ENCODE measurements at regions not wholly inside any gene's neighbourhood (a gene's known extent, or its start where the extent isn't known, plus 50 kb on each side); places are given as distances from the start of the nearest gene placed in this dataset.

DNA sequence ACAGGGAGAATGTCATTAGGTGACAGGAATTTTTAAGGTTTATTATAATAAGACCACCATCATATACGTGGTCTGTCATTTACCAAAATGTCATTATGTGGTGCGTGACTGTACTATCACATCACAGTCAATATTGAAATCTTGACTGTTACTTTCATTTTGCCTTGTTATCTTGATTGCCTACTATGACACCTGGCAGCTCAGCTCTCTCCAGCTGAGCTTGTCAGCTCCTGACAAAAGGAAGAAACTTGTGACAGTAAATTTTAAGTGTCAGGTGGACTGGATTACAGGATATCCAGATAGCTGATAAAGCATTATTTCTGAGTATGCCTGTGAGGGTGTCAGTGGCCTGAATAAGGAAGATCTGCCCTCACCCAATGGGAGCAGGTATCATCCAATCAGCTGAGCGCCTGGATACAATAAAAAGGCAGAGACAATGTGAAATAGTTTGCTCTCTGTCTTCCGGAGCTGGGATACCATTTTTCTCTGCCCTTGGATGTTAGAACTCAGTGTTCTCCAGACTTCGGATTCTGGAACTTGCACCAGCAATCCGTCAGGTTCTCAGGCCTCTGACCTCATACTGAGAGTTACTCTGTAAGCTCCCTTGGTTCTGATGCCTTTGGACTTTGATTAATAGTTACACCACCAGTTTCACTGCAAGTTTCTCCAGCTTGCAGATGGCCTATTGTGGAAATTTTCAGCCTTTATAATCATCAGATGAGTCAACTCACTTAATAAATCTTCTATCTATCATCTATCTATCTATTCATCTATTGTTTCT, 1454.7 kb upstream of the IGFBP7 start:
- Mint-ChIP-seq H3K36me3 (ENCODE audit: low read depth) (no peaks in the 10 kb centered on the region), H3K4me1 (ENCODE audit: low read depth) (no peaks in the 10 kb centered on the region), H3K27ac (no peak overlapping the region), H3K27me3 (no peaks in the 10 kb centered on the region), H3K4me3 (no peak overlapping the region), H3K9me3 (peaks cover 11% of the 10 kb centered on the region)
- intact Hi-C loops (cut with micrococcal nuclease) = no loop called here

DNA sequence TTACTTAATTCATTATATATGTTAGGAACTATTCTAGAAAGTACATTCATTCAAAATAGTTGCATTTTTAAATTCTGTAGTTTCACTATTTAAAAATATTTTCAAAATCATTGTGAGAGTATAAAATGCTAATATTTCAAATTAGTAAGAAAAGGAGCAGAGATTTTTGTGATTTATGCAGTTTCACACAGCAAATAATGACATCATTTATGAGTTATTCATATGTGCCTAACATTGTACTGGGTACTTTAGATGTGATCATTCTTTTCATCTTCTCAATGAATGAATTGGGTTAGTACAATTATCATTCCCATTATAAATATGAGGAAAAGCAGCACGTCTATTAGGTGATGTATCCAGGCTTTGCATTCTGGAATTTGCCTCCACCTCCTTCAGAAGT, 1451.0 kb upstream of the IGFBP7 start:
- no peaks in the 10 kb centered on the region for H3K27me3 Mint-ChIP-seq
- H3K27ac Mint-ChIP-seq = no peak overlapping the region
- intact Hi-C loops (cut with micrococcal nuclease) = no loop called here
- peaks cover 10% of the 10 kb centered on the region for H3K9me3 Mint-ChIP-seq
- no peak overlapping the region for H3K4me3 Mint-ChIP-seq
- H3K4me1 Mint-ChIP-seq (ENCODE audit: low read depth) = no peaks in the 10 kb centered on the region
- no peaks in the 10 kb centered on the region for H3K36me3 Mint-ChIP-seq (ENCODE audit: low read depth)

DNA sequence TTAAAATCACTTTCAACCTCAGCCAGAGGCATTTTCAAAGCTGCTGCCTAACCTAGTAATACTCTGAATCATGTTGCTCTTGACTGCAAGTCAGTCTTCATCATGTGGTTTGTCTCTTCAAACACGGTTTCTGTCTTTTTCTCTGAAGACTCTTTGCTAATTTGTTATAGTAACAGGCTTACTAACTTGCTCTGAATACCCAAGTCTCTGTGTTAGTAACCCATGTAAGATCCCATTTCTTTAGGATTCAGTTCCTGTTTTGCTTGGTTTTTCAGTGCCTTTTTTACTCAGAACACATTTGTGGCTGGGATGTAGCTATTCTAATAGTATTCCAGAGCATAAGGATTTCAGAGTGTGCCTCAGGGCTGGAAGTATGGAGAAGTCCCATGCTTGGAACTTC, 1450.6 kb upstream of the IGFBP7 start:
- intact Hi-C loops (cut with micrococcal nuclease) = no loop called here
- no peaks in the 10 kb centered on the region for H3K27me3 Mint-ChIP-seq
- H3K4me3 Mint-ChIP-seq = no peak overlapping the region
- H3K4me1 Mint-ChIP-seq (ENCODE audit: low read depth) = no peaks in the 10 kb centered on the region
- no peaks in the 10 kb centered on the region for H3K36me3 Mint-ChIP-seq (ENCODE audit: low read depth)
- H3K9me3 Mint-ChIP-seq = peaks cover 6% of the 10 kb centered on the region
- no peak overlapping the region for H3K27ac Mint-ChIP-seq

DNA sequence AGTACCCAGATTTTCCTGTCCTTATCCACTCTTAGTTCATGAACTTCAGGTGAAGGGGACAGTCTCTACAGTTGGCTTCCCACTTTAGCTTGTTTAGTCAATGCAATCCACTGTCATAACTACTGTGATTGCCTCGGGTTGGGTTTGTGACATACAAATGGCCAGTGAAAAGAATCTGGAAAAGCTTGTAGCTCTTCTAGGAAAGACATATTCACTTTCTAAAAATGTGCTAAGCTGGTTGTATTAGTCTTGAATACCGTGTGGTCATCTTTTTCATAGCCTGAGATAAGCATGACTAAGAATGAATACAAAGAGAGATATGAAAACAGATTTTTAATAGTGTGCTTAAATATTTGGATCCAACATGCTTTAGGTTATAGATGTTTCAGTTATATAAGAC, 1443.5 kb upstream of the IGFBP7 start:
- Mint-ChIP-seq H3K27ac (no peak overlapping the region), H3K4me1 (ENCODE audit: low read depth) (no peaks in the 10 kb centered on the region), H3K4me3 (no peak overlapping the region), H3K9me3 (no peaks in the 10 kb centered on the region), H3K27me3 (no peaks in the 10 kb centered on the region), H3K36me3 (ENCODE audit: low read depth) (no peaks in the 10 kb centered on the region)
- intact Hi-C loops (cut with micrococcal nuclease) = no loop called here

DNA sequence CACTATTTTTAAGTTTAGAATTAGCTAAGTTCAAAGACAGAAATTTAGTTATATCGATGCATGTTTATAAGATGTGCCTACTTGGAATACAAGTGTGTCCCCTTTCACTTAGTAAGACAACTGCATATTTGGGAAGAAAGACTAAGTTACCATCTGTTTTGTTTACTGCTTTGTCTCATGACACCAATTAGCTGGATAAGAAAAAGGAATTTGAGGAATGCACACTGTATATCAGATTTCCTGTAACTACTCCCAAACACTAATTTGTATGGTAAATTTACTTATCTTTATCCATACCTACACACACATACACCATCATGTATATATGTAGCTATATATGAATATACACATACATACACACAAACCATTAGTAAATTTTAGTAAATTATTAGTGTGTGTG, 1442.8 kb upstream of the IGFBP7 start:
- intact Hi-C loops (cut with micrococcal nuclease) = no loop called here

DNA sequence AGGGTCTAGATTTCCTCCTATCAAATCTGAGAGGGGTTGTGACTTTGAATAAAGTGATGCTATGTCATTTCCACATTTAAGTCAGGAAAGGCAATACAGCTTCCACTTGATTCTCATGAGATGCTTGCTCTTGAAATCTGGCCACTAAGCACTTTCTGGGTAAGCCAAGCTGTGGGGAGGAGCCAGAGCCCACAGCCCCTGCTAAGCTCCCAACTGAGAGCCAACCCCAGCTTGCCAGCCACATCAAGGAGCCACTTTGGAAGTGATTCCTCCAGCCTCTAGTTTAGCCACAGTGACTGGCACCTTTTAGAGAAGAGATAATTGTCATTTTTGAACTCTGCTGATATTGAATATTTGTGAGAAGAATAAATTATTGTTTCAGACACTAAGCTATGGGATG, 1441.5 kb upstream of the IGFBP7 start:
- H3K36me3 Mint-ChIP-seq (ENCODE audit: low read depth) = no peaks in the 10 kb centered on the region
- H3K27me3 Mint-ChIP-seq = no peaks in the 10 kb centered on the region
- no peaks in the 10 kb centered on the region for H3K4me1 Mint-ChIP-seq (ENCODE audit: low read depth)
- no peak overlapping the region for H3K4me3 Mint-ChIP-seq
- intact Hi-C loops (cut with micrococcal nuclease) = no loop called here
- H3K9me3 Mint-ChIP-seq = no peaks in the 10 kb centered on the region
- no peak overlapping the region for H3K27ac Mint-ChIP-seq

More for the DNA sequence above, 1442.8 kb upstream of the IGFBP7 start:
- H3K27ac Mint-ChIP-seq = no peak overlapping the region
- H3K4me1 Mint-ChIP-seq (ENCODE audit: low read depth) = no peaks in the 10 kb centered on the region
- H3K36me3 Mint-ChIP-seq (ENCODE audit: low read depth) = no peaks in the 10 kb centered on the region
- no peaks in the 10 kb centered on the region for H3K9me3 Mint-ChIP-seq
- H3K4me3 Mint-ChIP-seq = no peak overlapping the region
- H3K27me3 Mint-ChIP-seq = no peaks in the 10 kb centered on the region

DNA sequence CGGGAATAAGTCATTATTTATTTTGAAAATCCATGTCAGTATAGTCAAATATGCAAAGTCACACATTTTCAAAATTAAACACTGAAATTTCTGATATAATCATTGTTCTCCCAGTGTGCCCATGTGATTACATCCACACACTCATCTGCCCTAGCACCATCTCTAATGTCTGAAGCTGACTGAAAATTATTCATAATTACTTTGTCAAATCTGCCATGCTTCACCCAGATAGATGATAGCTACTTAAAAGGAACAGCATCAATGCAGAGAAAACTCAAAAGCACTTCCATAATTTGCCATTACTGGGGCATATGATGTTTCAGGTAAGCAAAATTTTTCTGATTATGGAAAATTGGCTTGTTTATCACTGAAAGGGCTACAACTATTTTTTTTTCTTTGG, 1433.3 kb upstream of the IGFBP7 start:
- no peak overlapping the region for H3K4me3 Mint-ChIP-seq
- peaks cover 9% of the 10 kb centered on the region for H3K9me3 Mint-ChIP-seq

DNA sequence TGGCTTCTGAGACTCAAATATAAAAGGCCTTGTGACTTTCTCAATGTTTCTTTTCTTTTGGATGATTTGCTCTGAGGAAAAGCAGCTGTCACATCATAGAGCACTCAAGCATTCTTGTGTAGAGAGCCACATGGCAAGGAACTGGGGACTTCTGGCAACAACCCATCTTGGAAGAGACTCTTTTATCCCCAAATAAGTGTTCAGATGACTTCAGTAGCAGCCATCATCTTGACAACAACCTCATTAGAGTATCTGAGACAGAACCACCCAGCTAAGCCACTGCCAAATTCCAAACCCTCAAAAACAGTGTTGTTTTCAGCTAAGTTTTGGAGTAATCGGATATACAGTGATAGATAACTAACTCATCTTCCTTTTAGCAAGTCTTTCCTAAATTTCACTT, 1431.7 kb upstream of the IGFBP7 start:
- H3K4me3 Mint-ChIP-seq = no peak overlapping the region
- intact Hi-C loops (cut with micrococcal nuclease) = no loop called here
- H3K27ac Mint-ChIP-seq = no peak overlapping the region
- no peaks in the 10 kb centered on the region for H3K4me1 Mint-ChIP-seq (ENCODE audit: low read depth)
- no peaks in the 10 kb centered on the region for H3K36me3 Mint-ChIP-seq (ENCODE audit: low read depth)
- peaks cover 9% of the 10 kb centered on the region for H3K9me3 Mint-ChIP-seq
- no peaks in the 10 kb centered on the region for H3K27me3 Mint-ChIP-seq

More for the DNA sequence above, 1433.3 kb upstream of the IGFBP7 start:
- intact Hi-C loops (cut with micrococcal nuclease) = no loop called here
- H3K27me3 Mint-ChIP-seq = no peaks in the 10 kb centered on the region
- H3K36me3 Mint-ChIP-seq (ENCODE audit: low read depth) = no peaks in the 10 kb centered on the region
- no peaks in the 10 kb centered on the region for H3K4me1 Mint-ChIP-seq (ENCODE audit: low read depth)
- H3K27ac Mint-ChIP-seq = no peak overlapping the region

DNA sequence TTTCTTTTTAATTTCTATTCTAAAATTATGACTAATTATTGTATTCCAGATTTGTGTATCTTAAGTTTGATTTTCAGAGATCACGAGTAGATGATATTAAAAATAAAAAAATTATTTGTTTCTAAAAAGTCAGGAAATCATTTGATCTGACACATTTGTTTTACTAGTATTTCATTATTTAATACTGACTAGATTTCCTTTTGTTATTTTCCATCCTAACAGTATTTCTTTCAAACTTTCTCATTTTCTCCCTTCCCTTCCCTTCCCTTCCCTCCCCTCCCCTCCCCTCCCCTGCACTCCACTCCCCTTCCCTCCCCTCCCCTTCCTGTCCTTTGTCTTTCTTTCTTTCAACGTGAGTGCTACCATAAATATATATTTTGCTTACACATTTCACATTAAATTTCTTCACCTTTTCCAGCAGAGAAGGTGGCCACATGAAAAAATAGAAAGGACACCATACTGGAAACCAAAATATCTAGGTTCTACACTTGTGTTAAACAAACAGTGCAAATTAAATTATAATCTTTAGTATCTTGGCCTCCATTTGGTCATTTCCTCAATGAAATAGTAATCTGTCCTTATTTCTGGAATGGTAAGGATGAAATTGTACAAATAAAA, 1412.7 kb upstream of the IGFBP7 start:
- Mint-ChIP-seq H3K9me3 (no peaks in the 10 kb centered on the region), H3K4me1 (ENCODE audit: low read depth) (no peaks in the 10 kb centered on the region), H3K36me3 (ENCODE audit: low read depth) (no peaks in the 10 kb centered on the region), H3K27me3 (no peaks in the 10 kb centered on the region), H3K4me3 (no peak overlapping the region), H3K27ac (no peak overlapping the region)
- intact Hi-C loops (cut with micrococcal nuclease) = no loop called here

DNA sequence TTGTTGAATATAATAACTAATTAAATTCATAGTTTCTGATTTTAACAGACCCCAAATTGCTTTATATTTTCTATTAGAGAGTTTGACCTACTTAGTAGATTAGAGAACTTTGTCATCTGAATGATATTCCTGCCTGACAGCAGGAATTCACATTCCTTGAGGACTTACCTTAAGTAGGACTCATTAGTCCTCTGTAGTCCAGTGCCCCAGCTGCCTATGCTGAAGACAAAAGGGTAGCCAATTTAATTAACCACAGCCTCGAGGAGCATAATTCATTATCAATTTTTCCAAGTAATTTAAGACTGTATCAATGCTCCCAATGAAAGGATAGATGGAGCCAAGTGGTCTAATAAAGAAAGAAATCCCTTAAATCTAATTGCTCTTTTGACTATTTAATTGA, 1405.0 kb upstream of the IGFBP7 start:
- Mint-ChIP-seq H3K4me3 (no peak overlapping the region), H3K27me3 (no peaks in the 10 kb centered on the region), H3K27ac (no peak overlapping the region), H3K36me3 (ENCODE audit: low read depth) (no peaks in the 10 kb centered on the region), H3K9me3 (no peaks in the 10 kb centered on the region), H3K4me1 (ENCODE audit: low read depth) (no peaks in the 10 kb centered on the region)
- intact Hi-C loops (cut with micrococcal nuclease) = no loop called here

DNA sequence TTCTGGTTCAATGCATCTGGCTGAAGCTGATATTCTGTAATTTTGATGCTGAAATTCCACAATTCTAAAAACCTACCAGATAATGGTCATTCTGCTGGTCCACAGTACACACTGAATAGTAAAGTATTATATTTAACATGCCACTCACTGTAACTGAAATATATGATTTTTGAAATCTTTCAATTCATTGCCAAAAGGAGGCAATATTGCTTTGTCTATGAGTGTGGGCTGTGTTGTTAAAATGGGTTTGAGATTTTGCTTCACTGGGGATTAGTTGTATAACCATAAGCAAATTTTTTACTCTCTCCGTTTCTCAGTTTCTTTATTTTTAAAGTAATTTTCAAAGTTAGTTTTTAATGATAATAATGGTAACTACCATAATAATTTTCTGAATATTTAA, 1404.1 kb upstream of the IGFBP7 start:
- Mint-ChIP-seq H3K4me3 (no peak overlapping the region), H3K36me3 (ENCODE audit: low read depth) (no peaks in the 10 kb centered on the region), H3K27ac (no peak overlapping the region), H3K9me3 (no peaks in the 10 kb centered on the region), H3K4me1 (ENCODE audit: low read depth) (no peaks in the 10 kb centered on the region), H3K27me3 (no peaks in the 10 kb centered on the region)
- intact Hi-C loops (cut with micrococcal nuclease) = no loop called here

DNA sequence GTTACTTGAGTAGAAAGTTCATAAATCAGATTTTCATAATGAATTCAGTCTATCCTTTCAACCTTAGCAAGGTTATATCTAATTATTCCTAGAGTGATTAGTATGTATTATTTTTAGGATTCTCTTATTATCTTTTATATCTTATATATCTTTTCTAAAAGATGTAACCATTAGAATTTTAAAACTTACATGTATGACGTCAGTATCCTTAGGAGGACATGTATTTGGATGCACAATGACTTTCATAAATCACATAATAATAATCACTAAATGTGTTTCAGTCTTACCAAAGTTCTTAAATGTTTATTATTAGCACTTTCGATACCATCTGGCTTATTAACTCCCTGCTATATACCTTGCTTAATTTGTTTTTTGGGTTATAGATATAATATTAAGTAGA, 1400.5 kb upstream of the IGFBP7 start:
- no peaks in the 10 kb centered on the region for H3K27me3 Mint-ChIP-seq
- no peak overlapping the region for H3K27ac Mint-ChIP-seq
- H3K36me3 Mint-ChIP-seq (ENCODE audit: low read depth) = no peaks in the 10 kb centered on the region
- no peak overlapping the region for H3K4me3 Mint-ChIP-seq
- intact Hi-C loops (cut with micrococcal nuclease) = no loop called here
- no peaks in the 10 kb centered on the region for H3K4me1 Mint-ChIP-seq (ENCODE audit: low read depth)
- H3K9me3 Mint-ChIP-seq = no peaks in the 10 kb centered on the region

DNA sequence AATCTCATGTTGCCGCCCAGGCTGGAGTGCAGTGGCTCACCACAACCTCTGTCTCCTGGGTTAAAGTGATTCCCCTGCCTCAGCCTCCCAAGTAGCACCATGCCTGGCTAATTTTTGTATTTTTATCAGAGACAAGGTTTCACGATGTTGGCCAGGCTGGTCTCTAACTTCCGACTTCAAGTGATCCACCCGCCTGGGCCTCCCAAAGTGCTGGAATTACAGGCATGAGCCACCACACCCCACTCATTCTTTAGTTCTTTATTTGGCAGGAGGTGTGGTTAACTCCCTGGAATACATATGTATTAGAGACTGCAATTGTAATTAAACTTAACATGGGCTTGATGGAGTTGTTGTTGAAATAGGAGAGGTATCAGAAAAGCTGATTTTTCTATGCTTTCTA, 1396.9 kb upstream of the IGFBP7 start:
- intact Hi-C loops (cut with micrococcal nuclease) = no loop called here
- Mint-ChIP-seq H3K4me1 (ENCODE audit: low read depth) (no peaks in the 10 kb centered on the region), H3K27ac (no peak overlapping the region), H3K36me3 (ENCODE audit: low read depth) (no peaks in the 10 kb centered on the region), H3K9me3 (no peaks in the 10 kb centered on the region), H3K27me3 (no peaks in the 10 kb centered on the region), H3K4me3 (no peak overlapping the region)

DNA sequence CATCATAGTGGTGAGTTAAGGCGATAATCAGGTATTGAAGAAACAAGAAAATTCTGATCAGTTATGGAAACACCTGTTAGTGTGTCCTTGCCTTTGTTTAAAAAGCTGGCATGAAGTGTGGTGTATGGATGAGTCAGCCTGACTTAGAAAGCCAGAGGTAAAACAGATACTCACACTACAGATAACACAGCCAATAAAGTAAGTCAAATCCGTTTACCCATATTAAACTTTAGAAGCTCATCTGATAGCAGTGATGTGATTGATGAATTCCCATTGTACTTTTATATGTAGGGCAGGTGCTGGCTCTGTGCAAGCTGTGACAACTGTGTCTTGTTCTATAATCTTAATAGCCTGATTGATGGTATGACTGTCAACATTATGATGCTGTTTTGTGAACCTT, 1392.7 kb upstream of the IGFBP7 start:
- Mint-ChIP-seq H3K9me3 (no peaks in the 10 kb centered on the region), H3K4me1 (ENCODE audit: low read depth) (no peaks in the 10 kb centered on the region), H3K36me3 (ENCODE audit: low read depth) (no peaks in the 10 kb centered on the region), H3K27me3 (no peaks in the 10 kb centered on the region), H3K27ac (no peak overlapping the region), H3K4me3 (no peak overlapping the region)
- intact Hi-C loops (cut with micrococcal nuclease) = no loop called here

DNA sequence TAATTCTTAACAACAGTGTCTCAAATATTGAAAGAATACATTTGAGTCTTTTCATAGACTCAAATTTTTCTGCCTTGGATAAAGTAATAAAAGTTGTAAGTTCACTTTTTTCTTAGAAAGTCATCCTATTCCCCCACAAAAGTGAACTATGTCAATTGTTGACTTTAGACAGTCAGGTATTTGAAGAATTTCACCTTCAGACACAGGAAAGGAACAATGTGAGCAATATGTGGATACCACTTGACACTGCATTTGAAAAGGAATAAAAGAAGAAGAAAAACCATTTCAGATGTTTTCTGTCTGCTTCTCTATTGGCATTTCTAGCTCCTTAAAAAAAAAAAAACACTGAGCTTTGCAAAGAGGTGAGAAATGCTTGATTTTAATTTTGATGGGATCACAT, 1389.0 kb upstream of the IGFBP7 start:
- H3K4me1 Mint-ChIP-seq (ENCODE audit: low read depth) = no peaks in the 10 kb centered on the region
- intact Hi-C loops (cut with micrococcal nuclease) = no loop called here
- no peaks in the 10 kb centered on the region for H3K27me3 Mint-ChIP-seq
- no peak overlapping the region for H3K27ac Mint-ChIP-seq
- peaks cover 18% of the 10 kb centered on the region for H3K9me3 Mint-ChIP-seq
- H3K36me3 Mint-ChIP-seq (ENCODE audit: low read depth) = no peaks in the 10 kb centered on the region
- H3K4me3 Mint-ChIP-seq = no peak overlapping the region

All from dendritic cell treated with granulocyte-macrophage colony-stimulating factor and Interleukin-4, amounts not matched to agents 40 ng/mL and 50 ng/mL, for 4 days (primary cell).